SK-N-DZ (cell line): ENCODE measurements at regions not wholly inside any gene's neighbourhood (a gene's known extent, or its start where the extent isn't known, plus 50 kb on each side); places are given as distances from the start of the nearest gene placed in this dataset.
"Not testable (repeated sequence)": the region's sequence is repeated elsewhere in the genome, so short reads cannot be mapped to it uniquely, and the experiment has no call there.

Experiments
- DNase-seq: peaks from one replicate; pipeline ENCODE4 v3.0.0-alpha.2; 2015; ENCODE audit warnings: low spot score

DNA sequence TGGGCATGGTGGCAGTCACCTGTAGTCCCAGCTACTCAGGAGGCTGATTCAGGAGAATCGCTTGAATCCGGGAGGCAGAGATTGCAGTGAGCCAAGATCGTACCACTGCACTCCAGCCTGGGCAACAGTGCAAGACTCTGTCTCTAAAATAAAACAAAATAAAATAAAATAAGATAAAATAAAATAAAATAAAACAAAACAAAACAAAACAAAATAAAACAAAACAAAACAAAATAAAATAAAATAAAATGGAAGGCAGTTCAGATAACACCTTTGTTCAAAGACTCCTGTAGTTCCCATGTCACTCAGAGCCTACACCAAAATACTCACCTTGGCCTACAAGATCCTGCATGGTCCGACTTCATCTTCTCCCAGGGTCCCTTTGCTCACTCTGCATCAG is 61.3 kb downstream of the SYF2 start:
- DNase-seq: not testable (repeated sequence)

DNA sequence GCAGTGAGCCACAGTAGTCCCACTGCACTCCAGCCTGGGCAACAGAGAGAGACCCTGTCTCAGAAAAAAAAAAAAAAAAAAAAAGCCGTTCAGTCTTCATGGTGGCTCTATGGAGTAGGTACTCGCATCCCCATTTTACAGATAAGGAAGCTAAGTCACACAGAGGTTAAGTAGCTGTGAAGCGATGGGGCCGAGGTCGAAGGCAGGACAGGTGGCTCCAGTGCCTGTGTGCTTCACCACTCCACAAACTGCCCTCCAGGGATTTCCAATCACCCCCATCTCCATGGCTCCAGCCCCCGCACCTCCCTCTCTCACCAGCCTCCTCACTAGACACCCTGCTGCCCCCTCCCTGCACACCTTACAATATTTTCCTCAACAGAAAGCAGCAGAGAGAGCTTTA is 61.9 kb downstream of the SYF2 start:
- no peak for DNase-seq

DNA sequence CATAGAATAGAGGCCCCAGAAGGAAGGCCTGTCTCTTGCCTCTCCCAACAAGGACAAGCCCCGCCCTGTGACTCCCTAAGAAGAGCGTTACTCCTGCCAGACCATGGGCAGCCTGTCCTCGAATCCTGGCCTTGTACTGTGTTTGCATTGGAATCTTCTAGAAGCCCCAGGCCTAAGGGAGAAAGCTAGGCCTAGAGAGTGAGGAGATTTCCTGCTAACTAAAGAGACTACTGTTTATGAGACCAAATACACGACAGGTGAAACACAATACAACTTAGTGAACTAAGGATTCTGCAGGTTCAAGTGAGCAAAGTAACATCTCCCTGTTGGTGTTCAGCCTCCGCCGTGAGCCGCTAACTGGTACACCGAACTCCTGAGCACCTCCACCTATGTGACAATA is 62.7 kb downstream of the SYF2 start:
- no peak for DNase-seq

DNA sequence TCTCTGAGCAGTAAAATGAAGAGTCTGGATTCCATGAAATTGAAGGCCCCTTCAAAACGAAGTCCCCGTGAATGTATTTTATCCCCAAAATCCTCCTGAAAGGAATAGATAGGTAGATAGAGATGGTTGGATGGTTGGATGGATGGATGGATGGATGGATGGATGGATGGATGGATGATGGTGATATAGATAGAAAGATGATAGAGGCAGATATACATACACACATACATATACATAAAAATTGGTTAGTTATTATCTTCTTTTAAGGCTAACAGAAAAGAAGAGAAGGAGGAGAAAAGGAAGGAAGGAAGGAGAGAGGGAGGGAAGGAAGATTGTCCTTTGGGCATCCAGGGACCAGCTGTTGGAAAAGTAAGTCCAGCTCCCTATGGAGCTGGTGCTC is 63.1 kb downstream of the SYF2 start:
- no peak for DNase-seq

DNA sequence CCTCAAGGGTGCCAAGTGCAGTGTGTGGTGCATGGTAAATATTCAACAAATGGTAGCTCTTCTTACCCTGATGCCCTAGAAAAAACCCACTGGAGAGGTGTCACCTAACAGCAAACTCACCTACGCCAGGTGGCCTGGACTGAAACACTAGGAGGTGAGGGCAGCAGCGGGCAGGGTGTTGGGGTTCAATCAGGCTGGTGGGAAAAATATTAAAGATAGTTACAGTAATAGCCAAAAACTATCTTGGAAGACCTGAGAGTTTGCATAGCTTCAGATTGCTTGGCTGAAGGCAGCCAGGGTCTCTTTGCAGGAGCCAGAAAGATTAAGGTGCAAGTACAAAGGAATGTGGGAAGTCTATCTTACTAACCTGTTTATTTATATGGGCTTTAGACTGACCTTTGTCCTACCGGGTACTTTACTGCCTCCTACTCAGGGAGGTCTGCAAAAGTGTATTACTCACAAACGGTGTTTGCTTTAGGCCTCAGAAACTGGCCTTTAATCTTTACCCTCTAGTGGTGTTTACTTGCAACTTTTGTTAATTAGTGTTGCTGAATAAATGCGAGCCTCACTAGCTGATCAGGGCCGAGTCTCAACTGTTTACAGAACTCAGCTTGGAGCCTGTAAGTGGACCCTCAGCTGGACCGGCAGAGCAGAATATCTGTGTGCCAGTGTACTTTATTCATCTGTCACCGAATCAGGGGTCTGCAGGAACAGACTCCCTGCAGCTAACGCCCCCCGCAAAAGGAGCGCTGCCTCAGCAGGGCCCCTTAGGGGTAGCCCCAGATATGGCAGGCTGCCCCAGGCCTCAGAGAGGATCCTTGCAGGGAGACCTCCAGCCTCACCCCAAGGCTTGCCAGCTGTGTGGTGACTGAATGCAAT is 63.9 kb downstream of the SYF2 start:
- no peak for DNase-seq

DNA sequence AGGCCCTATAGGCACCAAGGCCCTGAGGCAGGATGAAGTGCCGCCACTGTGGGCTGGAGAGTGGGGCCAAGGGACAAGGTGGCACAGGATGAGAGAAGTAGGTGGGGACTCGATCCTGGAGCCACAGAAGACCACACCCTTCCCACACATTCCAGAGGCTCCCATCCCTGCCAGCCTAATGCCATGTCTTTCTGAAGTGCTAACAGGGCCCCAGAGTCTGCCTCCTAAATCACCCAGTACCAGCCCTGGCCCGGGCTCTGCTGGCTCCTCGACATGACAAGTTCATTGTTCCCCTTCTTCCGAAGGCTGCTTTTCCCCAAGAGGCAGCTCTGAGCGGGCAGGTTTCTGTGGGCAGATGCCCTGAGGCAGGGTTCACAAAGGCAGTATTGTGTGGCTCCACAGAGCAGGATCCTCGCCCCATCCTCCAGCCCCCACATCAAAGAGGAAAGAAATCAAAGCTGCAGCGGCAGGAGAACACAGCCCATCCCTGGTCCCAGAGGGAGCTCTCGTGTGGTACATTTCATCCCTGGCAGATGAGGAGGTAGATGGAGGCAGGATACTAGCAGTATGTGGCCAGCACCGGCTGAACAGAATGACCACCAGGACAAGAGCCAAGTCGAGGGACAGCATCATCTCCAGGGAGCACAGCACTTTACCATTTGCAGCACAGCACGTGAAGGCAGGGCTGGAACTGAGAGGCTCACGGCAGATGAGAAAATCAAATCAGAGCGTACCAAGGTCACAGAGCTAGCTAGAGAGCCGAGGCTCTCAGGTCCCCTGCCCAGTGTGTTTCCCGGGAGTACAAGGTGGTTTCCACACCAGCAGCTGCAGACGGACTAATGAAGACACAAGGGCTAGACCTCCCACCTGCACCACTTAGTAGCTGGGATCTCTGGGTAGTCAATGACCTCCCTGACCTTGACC is 64.8 kb downstream of the SYF2 start:
- no peak for DNase-seq

DNA sequence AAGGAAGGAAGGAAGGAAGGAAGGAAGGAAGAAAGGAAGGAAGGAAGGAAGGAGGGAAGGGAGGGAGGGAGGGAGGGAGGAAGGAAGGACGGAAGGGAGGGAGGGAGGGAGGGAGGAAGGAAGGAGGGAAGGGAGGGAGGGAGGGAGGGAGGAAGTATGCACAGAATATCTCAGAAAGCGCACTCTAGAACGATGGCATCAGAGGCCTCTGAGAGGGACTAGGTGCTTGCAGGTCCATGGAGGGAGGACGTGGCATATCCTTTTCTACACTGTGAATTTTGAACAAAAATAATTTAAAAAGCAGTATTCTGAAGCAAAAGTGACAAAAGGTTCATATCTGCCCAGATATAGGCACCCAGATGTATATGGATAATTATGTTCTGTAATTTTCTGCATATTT is 65.5 kb downstream of the SYF2 start:
- no peak for DNase-seq

DNA sequence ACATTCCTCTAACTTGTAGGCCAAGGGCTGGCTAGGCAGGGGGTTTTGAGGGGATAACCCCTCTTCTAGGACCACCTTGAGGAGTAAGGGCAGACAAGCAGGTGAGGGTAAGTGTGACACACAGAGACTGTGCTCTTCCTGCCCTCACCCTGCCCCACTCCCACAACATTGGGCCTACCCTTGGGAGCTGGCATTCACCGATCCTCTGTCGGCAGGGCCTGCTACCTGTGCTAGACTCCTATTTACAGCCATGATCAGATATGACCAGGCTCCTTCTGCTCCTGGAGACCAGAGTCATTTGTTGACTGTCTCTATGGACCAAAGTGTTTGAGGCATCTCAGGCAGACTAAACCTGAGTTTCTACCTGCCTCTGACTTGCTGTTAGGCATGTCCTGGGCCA is 68.3 kb downstream of the SYF2 start:
- no peak for DNase-seq

DNA sequence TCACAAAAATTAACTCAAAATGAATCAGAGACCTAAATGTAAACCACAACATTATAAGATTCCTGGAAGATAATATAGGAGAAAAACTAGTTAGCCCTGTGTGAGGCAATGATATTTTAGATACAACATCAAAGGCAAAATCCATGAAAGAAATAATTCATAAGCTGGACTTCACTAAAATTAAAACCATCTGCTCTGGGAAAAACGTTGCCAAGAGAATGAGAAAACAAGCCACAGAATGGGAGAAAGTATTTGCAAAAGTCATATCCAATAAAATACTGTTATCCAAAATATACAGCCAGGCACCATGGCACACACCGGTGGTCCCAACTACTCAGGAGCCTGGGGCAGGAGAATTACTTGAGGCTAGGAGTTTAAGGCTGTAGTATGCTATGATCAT is 70.3 kb downstream of the SYF2 start:
- no peak for DNase-seq

DNA sequence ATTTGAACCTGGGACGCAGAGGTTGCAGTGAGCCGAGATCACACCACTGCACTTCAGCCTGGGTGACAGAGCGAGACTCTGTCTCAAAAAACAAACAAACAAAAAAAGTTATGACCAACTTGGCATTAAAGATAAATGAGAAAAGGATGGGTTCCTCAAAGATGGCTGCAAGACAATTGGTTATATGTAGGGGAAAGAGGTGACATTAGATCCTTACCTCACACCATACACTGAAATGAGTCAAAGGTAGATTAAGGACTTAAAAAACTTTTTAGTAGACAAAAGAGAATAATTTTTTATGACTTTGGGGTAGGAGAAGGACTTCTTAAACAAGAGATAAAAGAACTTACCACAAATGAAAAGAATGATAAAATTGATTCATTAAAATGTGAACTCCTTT is 74.5 kb downstream of the SYF2 start:
- DNase-seq: no peak

DNA sequence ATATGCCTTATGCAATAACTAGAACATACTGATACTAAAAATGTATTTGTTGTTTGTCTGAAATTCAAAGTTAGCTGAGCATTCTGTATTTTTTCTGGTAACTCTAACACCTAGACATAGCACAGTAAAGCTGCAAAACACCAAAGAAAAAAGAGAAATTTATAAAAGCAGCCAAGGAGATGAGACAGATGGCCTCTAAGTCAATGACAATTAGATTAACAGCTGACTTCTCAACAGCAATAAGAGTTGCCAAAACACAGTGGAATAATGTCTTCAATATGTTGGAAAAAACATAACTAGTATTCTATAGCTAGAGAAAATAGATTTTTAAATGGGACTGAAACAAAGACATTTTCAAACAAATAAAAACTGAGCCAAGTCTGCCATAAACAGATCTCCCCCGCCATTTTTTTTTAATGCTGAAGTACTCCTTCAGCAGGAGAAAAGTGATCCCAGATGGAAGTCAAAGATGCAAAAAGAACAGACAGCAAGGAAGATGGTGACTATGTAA is 81.3 kb downstream of the SYF2 start:
- DNase-seq: no peak

DNA sequence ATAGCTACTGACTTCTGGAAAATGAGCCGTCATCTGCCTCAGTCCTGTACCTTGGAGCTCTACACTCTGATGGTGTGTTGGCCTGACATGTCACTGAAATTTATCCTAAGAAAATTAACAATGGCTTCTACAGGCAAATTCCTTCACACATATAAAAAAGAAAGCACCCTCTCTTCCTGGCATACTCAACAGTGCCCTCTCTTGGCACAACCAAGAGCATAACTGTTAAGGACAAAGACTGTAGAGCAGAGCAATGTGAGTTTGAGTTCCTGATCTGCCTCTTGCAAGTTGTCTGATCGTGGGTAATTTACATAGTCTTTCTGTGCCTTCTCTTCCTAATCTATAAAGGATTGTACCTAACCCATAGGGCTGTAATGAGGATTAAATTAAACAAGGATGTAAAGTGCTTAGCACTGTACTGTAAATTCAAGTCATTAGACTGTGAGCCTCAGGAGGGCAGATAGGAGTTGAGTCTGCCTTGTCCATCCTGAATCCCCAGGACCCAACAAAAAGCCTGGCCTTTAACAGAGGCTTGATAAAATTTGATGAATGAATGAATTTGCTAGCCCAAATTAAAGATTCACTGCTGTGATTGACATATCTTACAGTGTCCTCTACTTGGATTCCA is 83.5 kb downstream of the SYF2 start:
- no peak for DNase-seq

DNA sequence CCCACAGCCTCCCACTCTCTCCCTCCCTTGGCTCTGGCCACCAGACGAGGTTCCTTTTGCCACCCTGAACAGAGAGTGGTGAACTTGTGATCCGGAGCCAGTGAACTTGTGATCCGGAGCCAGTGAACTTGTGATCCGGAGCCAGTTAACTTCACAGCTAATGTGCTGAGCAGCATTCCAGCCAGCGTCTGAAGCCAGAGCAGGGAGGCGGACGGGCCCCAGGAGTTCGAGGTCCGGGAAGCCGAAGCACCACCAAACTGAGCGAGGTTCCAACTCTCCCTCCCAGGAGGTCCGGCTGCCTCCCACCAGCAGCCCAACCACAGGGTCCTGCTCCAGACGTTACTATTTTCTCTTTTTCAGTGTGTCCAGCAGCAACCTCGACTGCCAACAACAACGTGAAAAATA is 85.8 kb downstream of the SYF2 start:
- DNase-seq: no peak

DNA sequence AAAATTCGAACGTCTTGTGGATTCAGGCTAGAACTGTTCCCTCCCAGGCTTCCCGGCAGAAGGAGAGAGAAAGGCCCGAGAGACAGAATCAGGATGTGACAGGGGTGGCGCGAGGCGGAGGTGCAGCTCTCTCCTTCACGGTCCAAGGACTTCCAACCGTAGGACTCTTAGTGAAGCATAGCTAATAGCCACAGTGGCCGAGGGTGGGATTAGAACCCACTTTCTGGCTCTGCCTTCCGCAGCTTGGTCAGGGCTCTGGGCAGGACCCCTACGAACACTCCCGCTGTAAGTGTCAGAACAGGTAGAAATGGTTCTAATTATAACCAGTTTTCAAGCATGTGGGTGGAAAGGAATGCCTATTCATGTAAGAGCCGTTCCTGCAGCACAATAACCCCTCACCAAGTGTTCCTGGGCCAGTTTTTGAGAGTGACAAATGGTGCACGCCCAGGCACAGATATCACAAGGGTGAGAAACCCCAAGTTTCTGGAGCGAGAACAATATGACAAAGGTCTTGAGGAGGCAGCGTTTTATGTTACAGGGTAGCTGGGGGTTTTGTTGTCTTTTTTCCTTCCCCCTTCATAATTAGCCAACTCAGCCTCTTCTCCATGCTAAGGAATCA is 86.4 kb downstream of the SYF2 start:
- no peak for DNase-seq

DNA sequence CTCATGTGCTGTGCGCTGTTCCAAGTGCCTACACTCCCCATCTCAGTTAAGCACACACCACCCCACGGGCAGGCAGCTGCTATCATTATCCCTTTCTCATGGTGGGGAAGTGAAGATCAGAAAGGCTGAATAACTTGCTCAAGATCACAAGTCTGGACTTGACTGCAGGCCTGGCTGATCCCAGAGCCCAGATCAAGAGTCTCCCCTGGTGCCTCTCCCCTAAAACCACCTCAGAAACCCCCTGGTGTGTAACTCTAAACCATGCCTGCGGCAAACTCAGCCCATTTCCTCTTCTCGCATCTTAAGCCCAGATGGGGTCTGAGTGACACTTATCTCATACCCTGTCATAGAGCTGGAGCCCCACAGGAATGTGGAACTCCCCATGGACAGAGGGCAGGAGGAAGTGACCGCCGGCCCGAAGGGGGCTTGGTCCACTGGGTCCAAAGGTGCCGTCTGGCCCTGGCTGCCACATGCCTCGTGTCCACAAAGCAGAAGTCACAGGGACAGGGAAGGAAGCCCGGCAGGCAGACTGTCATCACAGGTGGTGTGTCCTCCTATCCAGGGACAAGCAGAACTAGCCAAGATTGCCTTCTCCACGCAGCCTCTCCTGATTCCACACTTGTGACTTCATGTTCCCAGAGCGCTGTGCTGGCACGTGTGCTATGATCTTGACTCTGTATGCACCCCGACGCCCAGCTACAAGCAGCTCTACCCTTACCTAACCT is 92.1 kb downstream of the SYF2 start:
- no peak for DNase-seq

DNA sequence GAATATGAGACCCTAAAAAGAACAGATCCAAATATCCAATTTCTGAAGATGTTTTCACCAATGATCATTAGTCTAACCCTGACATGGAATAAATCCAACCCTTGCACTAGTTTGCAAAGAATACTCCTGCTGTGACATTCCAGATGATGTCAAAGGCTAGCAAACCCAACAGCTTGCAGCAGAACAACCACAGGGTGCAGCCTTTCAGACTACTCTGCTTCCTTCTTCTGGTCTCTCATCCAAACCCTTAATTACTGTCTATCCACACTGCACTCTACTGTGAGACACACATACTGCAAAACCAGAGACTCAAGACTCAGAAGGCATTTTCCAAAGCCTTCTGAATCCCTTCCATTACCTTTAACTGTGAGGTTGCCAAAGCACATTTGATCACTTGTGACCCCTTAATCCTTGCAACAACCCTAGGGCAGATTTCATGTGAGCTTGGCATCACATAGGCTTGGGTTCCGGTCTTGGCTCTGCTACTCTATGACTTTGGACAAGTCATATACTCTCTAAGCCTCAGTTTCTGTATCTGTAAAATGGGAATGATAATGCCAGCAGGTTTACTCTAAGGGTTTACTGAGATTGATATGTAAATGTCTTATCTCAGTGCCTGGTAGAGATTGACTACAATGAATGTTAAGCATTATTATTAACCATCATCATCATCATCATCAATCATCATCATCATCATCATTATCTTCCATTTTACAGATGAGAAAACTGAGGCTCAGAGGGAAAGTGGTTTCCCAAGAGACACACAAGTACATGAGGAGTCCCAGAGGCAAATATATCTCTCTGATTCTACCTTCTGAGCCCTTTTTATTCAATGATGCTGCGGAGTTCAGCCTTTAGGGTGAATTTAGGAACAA is 94.5 kb downstream of the SYF2 start:
- DNase-seq: no peak

DNA sequence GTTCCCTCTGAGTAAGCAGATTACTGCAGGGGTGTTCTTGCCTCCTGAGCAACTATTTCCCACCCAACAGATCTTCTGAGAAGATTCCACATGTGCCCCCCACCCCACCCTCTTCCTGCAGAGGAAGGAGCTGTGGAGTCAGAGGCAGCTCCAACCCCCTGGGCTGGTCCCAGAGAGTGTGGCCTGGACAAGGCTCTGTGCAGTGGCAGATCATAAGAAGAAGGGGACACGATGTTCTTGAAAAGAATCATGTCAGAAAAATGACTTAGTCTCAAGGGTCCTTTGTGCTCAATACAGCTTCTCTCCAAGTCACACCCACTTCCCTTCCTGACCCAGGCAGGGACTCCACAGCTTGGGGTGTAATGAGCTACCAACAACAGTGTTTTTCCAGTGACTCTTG is 95.2 kb downstream of the SYF2 start:
- no peak for DNase-seq

DNA sequence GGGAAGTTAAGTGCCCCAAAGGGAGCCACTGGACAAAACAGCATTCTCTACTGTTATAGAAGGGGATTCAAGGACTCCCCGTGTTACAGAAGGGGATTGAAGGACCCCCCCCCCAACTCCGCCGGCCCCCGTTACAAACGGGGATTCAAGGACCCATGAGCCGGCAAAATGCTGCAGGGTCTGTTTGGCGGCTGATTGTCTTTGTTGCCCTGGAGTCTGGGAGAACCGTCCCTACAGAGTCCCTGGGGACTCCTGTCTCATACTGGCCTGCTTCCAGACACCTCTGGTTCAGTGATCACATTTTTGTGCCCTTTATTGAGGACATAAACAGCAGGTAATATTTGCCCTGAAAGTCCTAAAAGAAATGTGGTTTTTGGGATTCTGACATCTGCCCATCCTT is 96.4 kb downstream of the SYF2 start:
- peak; percentile 49 for DNase-seq

DNA sequence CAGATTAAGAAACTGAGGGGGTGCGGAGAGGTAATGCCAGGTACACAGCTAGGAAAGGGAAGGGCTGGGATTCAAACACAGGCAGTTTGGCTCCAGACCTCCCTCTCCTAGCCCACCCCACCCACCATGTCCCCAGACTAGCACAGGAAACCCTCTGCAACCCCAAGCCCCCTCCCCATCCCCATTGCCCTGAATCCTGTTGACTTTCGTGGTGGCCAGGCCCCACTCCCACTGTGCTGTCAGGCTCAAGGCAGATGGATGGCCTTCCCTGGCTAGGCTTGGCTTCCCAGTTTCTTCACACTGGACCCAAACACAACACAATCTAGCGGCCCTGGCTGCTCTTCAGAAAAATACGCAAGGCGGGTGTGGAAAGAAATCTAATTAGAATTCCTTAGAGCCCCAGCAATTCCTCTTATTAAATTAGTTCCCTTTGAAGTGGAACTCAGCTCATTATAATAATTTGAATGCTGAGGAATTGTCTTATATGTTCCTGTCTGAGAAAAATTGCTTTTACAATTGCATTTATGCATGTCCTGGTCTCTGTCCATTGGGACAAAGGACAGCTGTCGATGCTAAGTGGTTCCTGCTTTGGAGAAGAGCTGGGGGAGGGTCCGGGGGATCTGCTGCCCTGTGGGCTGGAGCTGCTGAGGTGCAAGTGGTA is 97.4 kb downstream of the SYF2 start:
- DNase-seq: peak; percentile 34
